Keratinocyte (primary cell): ENCODE measurements at regions not wholly inside any gene's neighbourhood (a gene's known extent, or its start where the extent isn't known, plus 50 kb on each side); places are given as distances from the start of the nearest gene placed in this dataset.

Source experiments
- CTCF ChIP-seq, 3 experiments: IDR thresholded peaks in 1 of 3; conservative IDR thresholded peaks in 1 of 3; optimal IDR thresholded peaks in 1 of 3; 2 replicates in 2 of 3; 3 replicates in 1 of 3; pipeline versions ENCODE3 to v1.5.1; 2011; ENCODE audit warnings: low read length in 3 of 3, mild to moderate bottlenecking in 3 of 3, moderate library complexity in 2 of 3, control low read depth in 1 of 3, inconsistent platforms in 1 of 3; ENCODE audit not compliant: insufficient read depth in 2 of 3; ENCODE audit errors: extremely low read depth in 1 of 3
- EZH2 ChIP-seq: IDR thresholded peaks from one replicate; pipeline ENCODE4 v1.6.1; 2012; ENCODE audit warnings: inconsistent platforms, mild to moderate bottlenecking, low read length, moderate library complexity

GRCh38 chr18:76548541-76548940, 53.5 kb upstream of the ZNF516 start:
- TF ChIP-seq CTCF (optimal IDR thresholded peaks at IDR 0.05 in 1 of 3, IDR thresholded peaks at IDR 0.05 in 1 of 3, conservative IDR thresholded peaks at IDR 0.05 in 1 of 3; ENCODE audit: extremely low read depth in 1 of 3, insufficient read depth in 2 of 3, low read length in 3 of 3) (no peak), EZH2 (no peak)
